CD4-positive, alpha-beta T cell (primary cell): ENCODE measurements at regions not wholly inside any gene's neighbourhood (a gene's known extent, or its start where the extent isn't known, plus 50 kb on each side); places are given as distances from the start of the nearest gene placed in this dataset.

Source experiments
- ATAC-seq: fragments of 200-7000 bp; cut with Tn5 transposase; one replicate; pipeline ENCODE4 v1.10.0; 2022; ENCODE audit warnings: mild to moderate bottlenecking; ENCODE audit not compliant: poor library complexity
- CTCF ChIA-PET: fragments of 350-600 bp; sonication (Branson Sonifier 250); formaldehyde crosslinking; loops from one replicate; lab custom pipeline; 2021; ENCODE audit warnings: antibody characterized with exemption, inconsistent platforms; lab: Charles Lee
- POLR2A ChIA-PET: fragments of 350-600 bp; sonication (Branson Sonifier 250); formaldehyde crosslinking; loops from one replicate; lab custom pipeline; 2021; ENCODE audit warnings: antibody characterized with exemption, inconsistent platforms; lab: Charles Lee
- DNase-seq, 14 experiments: peaks; one replicate each; pipeline ENCODE4 v3.0.0-alpha.2; 2013 to 2020; ENCODE audit warnings: mixed read lengths in 2 of 14
- H3K27ac ChIP-seq, 2 donors: one replicate each; pipeline versions ENCODE4 v1.5.1 to v1.7.0; 2013; ENCODE audit warnings: low read length in 2 of 2, low read depth in 1 of 2, mild to moderate bottlenecking in 1 of 2
- H3K27me3 ChIP-seq, 2 experiments: 1 replicate in 1 of 2; 2 replicates in 1 of 2; pipeline versions ENCODE4 v1.6.1 to v1.7.0; 2013; ENCODE audit warnings: low read length in 2 of 2, control low read depth in 1 of 2, mild to moderate bottlenecking in 1 of 2, moderate library complexity in 1 of 2; ENCODE audit not compliant: insufficient read depth in 2 of 2, control insufficient read depth in 1 of 2
- H3K36me3 ChIP-seq: one replicate; pipeline ENCODE4 v1.6.1; 2013; ENCODE audit warnings: low read length, control low read depth; ENCODE audit not compliant: insufficient read depth
- H3K4me1 ChIP-seq: one replicate; pipeline ENCODE4 v1.6.1; 2013; ENCODE audit warnings: low read length, control low read depth; ENCODE audit not compliant: insufficient read depth
- H3K4me3 ChIP-seq: one replicate; pipeline ENCODE4 v1.5.1; 2013; ENCODE audit warnings: mild to moderate bottlenecking, low read length, moderate library complexity
- H3K9me3 ChIP-seq, 2 experiments: 1 replicate in 1 of 2; 2 replicates in 1 of 2; pipeline versions ENCODE4 v1.6.1 to v1.7.0; 2013; ENCODE audit warnings: low read length in 2 of 2, mild to moderate bottlenecking in 2 of 2, control low read depth in 1 of 2, moderate library complexity in 1 of 2; ENCODE audit not compliant: control insufficient read depth in 1 of 2, insufficient read depth in 1 of 2
- H3K27ac Mint-ChIP-seq: one replicate; pipeline ENCODE4 v1.8.0; 2020; ENCODE audit warnings: mixed read lengths
- H3K27me3 Mint-ChIP-seq: one replicate; pipeline ENCODE4 v1.8.0; 2021; ENCODE audit warnings: mixed read lengths
- H3K36me3 Mint-ChIP-seq: one replicate; pipeline ENCODE4 v1.8.0; 2021; ENCODE audit warnings: low read depth, mixed read lengths
- H3K4me1 Mint-ChIP-seq: one replicate; pipeline ENCODE4 v1.8.0; 2021; ENCODE audit warnings: low read depth, mixed read lengths
- H3K4me3 Mint-ChIP-seq: one replicate; pipeline ENCODE4 v1.8.0; 2020; ENCODE audit warnings: mild to moderate bottlenecking, mixed read lengths
- H3K9me3 Mint-ChIP-seq: one replicate; pipeline ENCODE4 v1.8.0; 2020; ENCODE audit warnings: mixed read lengths
- CTCF ChIP-seq: fragments of 200-600 bp; IDR thresholded peaks from one replicate; pipeline ENCODE4 v1.8.0; 2022; ENCODE audit warnings: antibody characterized with exemption, mild to moderate bottlenecking
- intact Hi-C, 2 experiments: fragments of 100-400 bp; cut with DNase I in 1 of 2; cut with micrococcal nuclease in 1 of 2; formaldehyde crosslinking; loops; one replicate each; pipeline versions ENCODE4 v1.15.1 to v1.9.0; 2023 to 2025; cut with DNase I, micrococcal nuclease

GRCh38 chr13:90302107-90302506 is 1045.4 kb upstream of the MIR17HG start:
- H3K27ac Mint-ChIP-seq: no peak overlapping the region
- peaks cover 2% of the 10 kb centered on the region for H3K9me3 Mint-ChIP-seq
- H3K4me1 Mint-ChIP-seq: no peaks in the 10 kb centered on the region
- H3K27me3 ChIP-seq: no peaks in the 10 kb centered on the region
- CTCF ChIA-PET: no interaction called here
- POLR2A ChIA-PET: no interaction called here
- DNase-seq (no peak), ATAC-seq (no peak)
- no peaks in the 10 kb centered on the region for H3K36me3 Mint-ChIP-seq
- H3K4me1 ChIP-seq: no peaks in the 10 kb centered on the region
- H3K4me3 ChIP-seq: no peak overlapping the region
- intact Hi-C loops: no loop called here
- no peak overlapping the region for H3K27ac ChIP-seq
- H3K9me3 ChIP-seq: no peaks in the 10 kb centered on the region
- no peaks in the 10 kb centered on the region for H3K36me3 ChIP-seq
- no peak for TF ChIP-seq CTCF
- no peaks in the 10 kb centered on the region for H3K27me3 Mint-ChIP-seq
- H3K4me3 Mint-ChIP-seq: no peak overlapping the region

GRCh38 chr13:90305796-90306195 is 1041.7 kb upstream of the MIR17HG start:
- Mint-ChIP-seq H3K9me3 (peaks cover 2% of the 10 kb centered on the region), H3K36me3 (no peaks in the 10 kb centered on the region), H3K4me3 (no peak overlapping the region), H3K27ac (no peak overlapping the region), H3K27me3 (no peaks in the 10 kb centered on the region), H3K4me1 (no peaks in the 10 kb centered on the region)
- no peaks in the 10 kb centered on the region for H3K27me3 ChIP-seq
- no peak for TF ChIP-seq CTCF
- ATAC-seq (no peak), DNase-seq (no peak)
- no peak overlapping the region for H3K27ac ChIP-seq
- no peak overlapping the region for H3K4me3 ChIP-seq
- no peaks in the 10 kb centered on the region for H3K36me3 ChIP-seq
- ChIA-PET CTCF (no interaction called here), POLR2A (no interaction called here)
- intact Hi-C loops: no loop called here
- no peaks in the 10 kb centered on the region for H3K4me1 ChIP-seq
- peaks cover 0 to 5% of the 10 kb centered on the region in 2 experiments for H3K9me3 ChIP-seq

GRCh38 chr13:90307136-90307535 is 1040.4 kb upstream of the MIR17HG start:
- H3K4me3 ChIP-seq: no peak overlapping the region
- CTCF ChIA-PET: no interaction called here
- Mint-ChIP-seq H3K36me3 (no peaks in the 10 kb centered on the region), H3K27ac (no peak overlapping the region), H3K4me1 (no peaks in the 10 kb centered on the region), H3K9me3 (peaks cover 6% of the 10 kb centered on the region), H3K27me3 (no peaks in the 10 kb centered on the region), H3K4me3 (no peak overlapping the region)
- no peaks in the 10 kb centered on the region for H3K27me3 ChIP-seq
- DNase-seq (no peak), ATAC-seq (no peak)
- intact Hi-C loops: no loop called here
- H3K9me3 ChIP-seq: peaks cover 0 to 9% of the 10 kb centered on the region in 2 experiments
- no peaks in the 10 kb centered on the region for H3K4me1 ChIP-seq
- POLR2A ChIA-PET: no interaction called here
- no peak for TF ChIP-seq CTCF
- no peak overlapping the region for H3K27ac ChIP-seq
- no peaks in the 10 kb centered on the region for H3K36me3 ChIP-seq
